GM12891 (cell line): ENCODE measurements at regions not wholly inside any gene's neighbourhood (a gene's known extent, or its start where the extent isn't known, plus 50 kb on each side); places are given as distances from the start of the nearest gene placed in this dataset.

Source experiments
- POLR2A ChIP-seq: IDR thresholded peaks from 2 replicates; pipeline ENCODE4 v1.6.1; 2011; ENCODE audit warnings: low read depth, low read length, control low read depth
- TAF1 ChIP-seq: IDR thresholded peaks from 2 replicates; pipeline ENCODE4 v1.6.1; 2011; ENCODE audit warnings: low read depth, low read length, control low read depth

GRCh38 chr16:64397042-64397441, 724.8 kb downstream of the CDH11 start:
- TF ChIP-seq TAF1 (no peak), POLR2A (no peak)
